ENCODE measurements at regions not wholly inside any gene's neighbourhood (a gene's known extent, or its start where the extent isn't known, plus 50 kb on each side); places are given as distances from the start of the nearest gene placed in this dataset.

DNA sequence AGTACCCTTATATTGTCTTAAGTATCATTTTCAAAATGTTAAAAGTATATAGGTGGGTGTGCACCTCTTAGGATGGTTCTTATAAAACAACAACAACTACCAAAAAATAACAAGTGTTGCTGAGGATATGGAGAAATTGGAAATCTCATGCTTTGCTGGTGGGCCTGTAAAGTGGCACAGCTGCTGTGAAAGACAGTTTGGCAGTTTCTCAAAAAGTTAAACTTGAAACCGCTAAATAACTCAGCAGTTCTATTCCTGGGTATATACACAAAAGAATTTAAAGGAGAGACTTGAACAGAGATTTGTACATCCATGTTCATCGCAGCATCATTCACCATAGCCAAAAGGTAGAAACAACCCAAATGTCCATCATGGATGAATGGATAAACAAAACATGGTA is 65.5 kb downstream of the HAND2 start:
- DNase-seq (no peak), ATAC-seq (ENCODE audit: insufficient read depth, low read depth) (no peak)
- no peak for TF ChIP-seq EZH2 (IDR thresholded peaks at IDR 0.05; ENCODE audit: borderline replicate concordance, low read depth, low read length, severe bottlenecking)
- TF ChIP-seq, protein P1, sequence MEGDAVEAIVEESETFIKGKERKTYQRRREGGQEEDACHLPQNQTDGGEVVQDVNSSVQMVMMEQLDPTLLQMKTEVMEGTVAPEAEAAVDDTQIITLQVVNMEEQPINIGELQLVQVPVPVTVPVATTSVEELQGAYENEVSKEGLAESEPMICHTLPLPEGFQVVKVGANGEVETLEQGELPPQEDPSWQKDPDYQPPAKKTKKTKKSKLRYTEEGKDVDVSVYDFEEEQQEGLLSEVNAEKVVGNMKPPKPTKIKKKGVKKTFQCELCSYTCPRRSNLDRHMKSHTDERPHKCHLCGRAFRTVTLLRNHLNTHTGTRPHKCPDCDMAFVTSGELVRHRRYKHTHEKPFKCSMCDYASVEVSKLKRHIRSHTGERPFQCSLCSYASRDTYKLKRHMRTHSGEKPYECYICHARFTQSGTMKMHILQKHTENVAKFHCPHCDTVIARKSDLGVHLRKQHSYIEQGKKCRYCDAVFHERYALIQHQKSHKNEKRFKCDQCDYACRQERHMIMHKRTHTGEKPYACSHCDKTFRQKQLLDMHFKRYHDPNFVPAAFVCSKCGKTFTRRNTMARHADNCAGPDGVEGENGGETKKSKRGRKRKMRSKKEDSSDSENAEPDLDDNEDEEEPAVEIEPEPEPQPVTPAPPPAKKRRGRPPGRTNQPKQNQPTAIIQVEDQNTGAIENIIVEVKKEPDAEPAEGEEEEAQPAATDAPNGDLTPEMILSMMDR (IDR thresholded peaks at IDR 0.05; ENCODE audit: borderline replicate concordance, extremely low read depth, low read length, poor library complexity, severe bottlenecking), result no peak
- H3K4me3 ChIP-seq (ENCODE audit: low read depth in 1 of 2, low read length in 2 of 2), result no peak overlapping the region
- H3K79me2 ChIP-seq (ENCODE audit: insufficient read depth, low read length), result no peaks in the 10 kb centered on the region
- H3K27ac ChIP-seq (ENCODE audit: low read length), result no peak overlapping the region
- H3K9ac ChIP-seq (ENCODE audit: low read depth, low read length), result no peak overlapping the region
- H3K27me3 ChIP-seq (ENCODE audit: insufficient read depth, low read length, poor library complexity), result no peaks in the 10 kb centered on the region
- no peaks in the 10 kb centered on the region for H3K4me1 ChIP-seq (ENCODE audit: insufficient read depth, low read length)
- no peak overlapping the region for H2AFZ ChIP-seq (ENCODE audit: low read depth, low read length)
- no peaks in the 10 kb centered on the region for H3K9me3 ChIP-seq (ENCODE audit: insufficient read depth, low read length, severe bottlenecking)
- H4K20me1 ChIP-seq (ENCODE audit: insufficient read depth, low read length), result no peaks in the 10 kb centered on the region
- H3K36me3 ChIP-seq (ENCODE audit: insufficient read depth, low read length), result no peaks in the 10 kb centered on the region
- no peak overlapping the region for H3K4me2 ChIP-seq (ENCODE audit: insufficient read depth, low read length)

DNA sequence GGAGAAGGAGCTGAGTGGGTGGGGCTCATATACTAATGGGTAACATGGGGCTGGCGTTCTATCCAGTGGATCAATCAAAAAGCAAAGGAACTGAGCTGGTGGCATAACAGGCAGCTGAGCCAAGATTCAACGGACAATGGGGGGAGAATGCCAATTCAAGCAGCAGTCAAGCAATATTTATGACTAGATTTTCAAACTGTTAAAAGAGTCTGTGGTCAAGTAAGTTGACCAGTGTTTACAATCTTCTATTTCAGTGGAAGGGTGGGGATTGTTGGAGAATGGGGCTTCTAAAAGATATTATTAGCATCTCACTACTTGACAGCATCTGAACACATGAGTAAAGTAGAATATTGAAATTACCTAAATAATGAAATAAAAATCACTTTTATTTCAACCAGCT is 64.9 kb upstream of the SCRG1 start:
- Histone ChIP-seq H3K27me3 (ENCODE audit: insufficient read depth, low read length, poor library complexity) (no peaks in the 10 kb centered on the region), H3K4me2 (ENCODE audit: insufficient read depth, low read length) (no peak overlapping the region), H3K36me3 (ENCODE audit: insufficient read depth, low read length) (no peaks in the 10 kb centered on the region), H3K27ac (ENCODE audit: low read length) (no peak overlapping the region), H3K4me3 (ENCODE audit: low read depth in 1 of 2, low read length in 2 of 2) (no peak overlapping the region), H3K9me3 (ENCODE audit: insufficient read depth, low read length, severe bottlenecking) (no peaks in the 10 kb centered on the region), H2AFZ (ENCODE audit: low read depth, low read length) (no peak overlapping the region), H3K79me2 (ENCODE audit: insufficient read depth, low read length) (no peaks in the 10 kb centered on the region), H3K4me1 (ENCODE audit: insufficient read depth, low read length) (no peaks in the 10 kb centered on the region), H4K20me1 (ENCODE audit: insufficient read depth, low read length) (no peaks in the 10 kb centered on the region), H3K9ac (ENCODE audit: low read depth, low read length) (no peak overlapping the region)
- TF ChIP-seq, protein P1 (IDR thresholded peaks at IDR 0.05; ENCODE audit: borderline replicate concordance, extremely low read depth, low read length, poor library complexity, severe bottlenecking), result no peak
- TF ChIP-seq EZH2 (IDR thresholded peaks at IDR 0.05; ENCODE audit: borderline replicate concordance, low read depth, low read length, severe bottlenecking), result no peak
- no peak for ATAC-seq (ENCODE audit: insufficient read depth, low read depth)
- no peak for DNase-seq

DNA sequence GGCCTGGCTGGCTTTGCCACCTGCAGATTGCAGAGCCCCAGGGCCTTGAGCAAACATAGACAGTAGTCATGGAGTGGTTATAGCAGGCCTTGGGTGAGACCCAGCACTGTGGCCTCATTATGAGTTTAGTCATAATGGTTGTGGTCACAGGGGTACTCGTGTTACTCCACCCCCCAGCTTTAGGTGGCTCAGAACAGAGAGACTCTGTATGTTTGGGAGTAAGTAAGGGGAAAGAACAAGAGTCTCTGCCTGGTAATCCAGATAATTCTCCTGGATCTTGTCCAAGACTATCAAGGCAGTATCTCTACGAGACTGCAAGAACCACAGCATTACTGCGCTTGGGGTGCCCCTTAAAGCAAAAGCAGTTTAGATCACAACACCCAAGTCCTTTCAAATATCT is 62.3 kb upstream of the SCRG1 start:
- ATAC-seq (ENCODE audit: insufficient read depth, low read depth) (peak; percentile 37; the same call in 1 of the 3 replicates), DNase-seq (no peak)
- Histone ChIP-seq H4K20me1 (ENCODE audit: insufficient read depth, low read length) (no peaks in the 10 kb centered on the region), H3K27me3 (ENCODE audit: insufficient read depth, low read length, poor library complexity) (no peaks in the 10 kb centered on the region), H3K4me2 (ENCODE audit: insufficient read depth, low read length) (no peak overlapping the region), H3K4me3 (ENCODE audit: low read depth in 1 of 2, low read length in 2 of 2) (no peak overlapping the region), H3K4me1 (ENCODE audit: insufficient read depth, low read length) (no peaks in the 10 kb centered on the region), H3K27ac (ENCODE audit: low read length) (no peak overlapping the region), H3K9ac (ENCODE audit: low read depth, low read length) (no peak overlapping the region), H3K36me3 (ENCODE audit: insufficient read depth, low read length) (no peaks in the 10 kb centered on the region), H3K9me3 (ENCODE audit: insufficient read depth, low read length, severe bottlenecking) (no peaks in the 10 kb centered on the region), H3K79me2 (ENCODE audit: insufficient read depth, low read length) (no peaks in the 10 kb centered on the region), H2AFZ (ENCODE audit: low read depth, low read length) (no peak overlapping the region)
- TF ChIP-seq, protein P1 (IDR thresholded peaks at IDR 0.05; ENCODE audit: borderline replicate concordance, extremely low read depth, low read length, poor library complexity, severe bottlenecking), result no peak
- TF ChIP-seq EZH2 (IDR thresholded peaks at IDR 0.05; ENCODE audit: borderline replicate concordance, low read depth, low read length, severe bottlenecking), result no peak

DNA sequence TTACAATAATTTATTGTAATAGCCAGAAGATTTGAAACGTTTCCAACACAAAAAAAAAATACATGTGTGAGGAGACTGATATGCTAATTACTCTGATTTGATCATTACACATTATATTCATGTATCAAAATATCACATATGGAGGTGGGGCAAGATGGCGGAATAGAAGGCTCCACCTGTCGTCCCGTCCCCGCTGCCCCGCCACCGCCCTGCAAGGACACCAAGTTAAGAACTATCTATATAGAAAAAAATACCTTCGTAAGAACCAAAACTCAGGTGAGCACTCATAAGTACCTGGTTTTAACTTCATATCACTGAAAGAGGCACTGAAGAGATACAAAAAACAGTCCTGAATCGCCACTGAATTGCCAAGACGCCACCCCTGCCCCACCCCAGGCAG is 60.9 kb upstream of the SCRG1 start:
- H3K27me3 ChIP-seq (ENCODE audit: insufficient read depth, low read length, poor library complexity), result no peaks in the 10 kb centered on the region
- H4K20me1 ChIP-seq (ENCODE audit: insufficient read depth, low read length), result no peaks in the 10 kb centered on the region
- H3K79me2 ChIP-seq (ENCODE audit: insufficient read depth, low read length), result no peaks in the 10 kb centered on the region
- DNase-seq, result no peak
- no peaks in the 10 kb centered on the region for H3K36me3 ChIP-seq (ENCODE audit: insufficient read depth, low read length)
- TF ChIP-seq EZH2 (IDR thresholded peaks at IDR 0.05; ENCODE audit: borderline replicate concordance, low read depth, low read length, severe bottlenecking), result no peak
- TF ChIP-seq, protein P1 (IDR thresholded peaks at IDR 0.05; ENCODE audit: borderline replicate concordance, extremely low read depth, low read length, poor library complexity, severe bottlenecking), result no peak
- H3K27ac ChIP-seq (ENCODE audit: low read length), result no peak overlapping the region
- H2AFZ ChIP-seq (ENCODE audit: low read depth, low read length), result no peak overlapping the region
- H3K4me3 ChIP-seq (ENCODE audit: low read depth in 1 of 2, low read length in 2 of 2), result no peak overlapping the region
- H3K9me3 ChIP-seq (ENCODE audit: insufficient read depth, low read length, severe bottlenecking), result no peaks in the 10 kb centered on the region
- no peak overlapping the region for H3K4me2 ChIP-seq (ENCODE audit: insufficient read depth, low read length)
- no peak for ATAC-seq (ENCODE audit: insufficient read depth, low read depth)
- H3K4me1 ChIP-seq (ENCODE audit: insufficient read depth, low read length), result no peaks in the 10 kb centered on the region
- no peak overlapping the region for H3K9ac ChIP-seq (ENCODE audit: low read depth, low read length)
